ENCODE measurements at regions not wholly inside any gene's neighbourhood (a gene's known extent, or its start where the extent isn't known, plus 50 kb on each side); places are given as distances from the start of the nearest gene placed in this dataset.

DNA sequence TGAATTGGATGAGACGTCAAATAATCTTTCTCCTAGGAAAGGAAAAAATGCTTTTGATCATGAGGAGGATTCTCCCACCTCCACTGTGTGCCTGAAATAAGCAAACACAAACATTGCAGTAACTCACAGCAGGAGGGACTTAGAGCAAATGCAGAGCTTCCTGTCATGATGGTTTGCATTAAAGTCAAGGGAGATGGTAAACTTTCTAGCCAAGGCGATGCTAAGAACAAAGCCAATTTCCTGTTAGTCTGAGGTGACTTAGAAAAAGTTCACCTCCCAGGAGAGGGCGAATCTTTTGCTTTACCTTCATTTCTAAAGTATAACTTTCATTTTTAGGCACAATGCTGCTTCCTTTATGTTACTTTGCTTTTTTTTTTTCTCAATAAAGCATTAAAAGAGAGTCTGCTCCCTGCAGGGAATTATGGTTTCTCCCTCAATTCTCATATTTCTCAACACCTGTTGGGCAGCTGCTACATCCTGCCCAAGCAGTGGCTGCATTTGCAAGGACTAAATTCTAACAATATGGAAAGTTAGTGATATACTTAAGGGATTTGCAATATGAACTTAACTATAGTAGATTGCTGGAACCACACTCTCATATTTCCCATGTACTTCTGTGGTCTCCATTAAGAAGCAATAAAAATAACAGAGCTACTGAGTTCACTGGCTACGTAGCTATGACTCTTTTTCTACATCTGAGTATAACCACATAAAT lies 175.6 kb downstream of the PCTP start (continued):
- no peak for TF ChIP-seq EGR1 (IDR thresholded peaks at IDR 0.05; ENCODE audit: borderline replicate concordance, low read depth, low read length)
- TF ChIP-seq PHF8 (conservative IDR thresholded peaks at IDR 0.05; ENCODE audit: low read depth, low read length): no peak
- TF ChIP-seq, protein P1, sequence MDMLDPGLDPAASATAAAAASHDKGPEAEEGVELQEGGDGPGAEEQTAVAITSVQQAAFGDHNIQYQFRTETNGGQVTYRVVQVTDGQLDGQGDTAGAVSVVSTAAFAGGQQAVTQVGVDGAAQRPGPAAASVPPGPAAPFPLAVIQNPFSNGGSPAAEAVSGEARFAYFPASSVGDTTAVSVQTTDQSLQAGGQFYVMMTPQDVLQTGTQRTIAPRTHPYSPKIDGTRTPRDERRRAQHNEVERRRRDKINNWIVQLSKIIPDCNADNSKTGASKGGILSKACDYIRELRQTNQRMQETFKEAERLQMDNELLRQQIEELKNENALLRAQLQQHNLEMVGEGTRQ (IDR thresholded peaks at IDR 0.05; ENCODE audit: low read length): no peak
- no peak for TF ChIP-seq RXRA (IDR thresholded peaks at IDR 0.05; ENCODE audit: insufficient read depth, low read depth, low read length)
